Esophagus muscularis mucosa (tissue), 4 donors: ENCODE measurements at regions not wholly inside any gene's neighbourhood (a gene's known extent, or its start where the extent isn't known, plus 50 kb on each side); places are given as distances from the start of the nearest gene placed in this dataset.

ENCODE experiments used
- DNase-seq: peaks from one replicate; pipeline ENCODE4 v3.0.0-alpha.2; 2017; ENCODE audit errors: extremely low spot score
- H3K27ac ChIP-seq, 4 donors: fragments of 200-600 bp; sonication (generic); replicated peaks in 1 of 4; 1 replicate in 3 of 4; 2 replicates in 1 of 4; pipeline ENCODE4 v1.5.1; 2016 to 2019; ENCODE audit warnings: mild to moderate bottlenecking in 1 of 4
- H3K27me3 ChIP-seq, 4 donors: fragments of 200-600 bp; sonication (generic); one replicate each; pipeline versions ENCODE4 v1.5.1 to v1.6.0; 2016 to 2019
- H3K36me3 ChIP-seq, 4 donors: fragments of 200-600 bp; sonication (generic); one replicate each; pipeline ENCODE4 v1.5.1; 2016 to 2019
- H3K4me1 ChIP-seq, 4 donors: fragments of 200-600 bp; sonication (generic); one replicate each; pipeline ENCODE4 v1.5.1; 2016 to 2019
- H3K4me3 ChIP-seq, 4 donors: fragments of 200-600 bp; sonication (generic); 1 replicate in 2 of 4; 2 replicates in 2 of 4; pipeline ENCODE4 v1.5.1; 2016 to 2019; ENCODE audit warnings: mild to moderate bottlenecking in 4 of 4, moderate library complexity in 1 of 4
- H3K9me3 ChIP-seq, 4 donors: fragments of 200-600 bp; sonication (generic); 1 replicate in 3 of 4; 2 replicates in 1 of 4; pipeline ENCODE4 v1.5.1; 2016 to 2019
- CTCF ChIP-seq, 3 experiments: fragments of 200-600 bp in 2 of 3; fragments of 450-650 bp in 1 of 3; sonication (generic) in 2 of 3; IDR thresholded peaks; one replicate each; pipeline ENCODE4 v1.5.1; 2017 to 2019; ENCODE audit warnings: antibody characterized with exemption in 3 of 3, mild to moderate bottlenecking in 2 of 3, moderate library complexity in 1 of 3
- EP300 ChIP-seq: sonication (generic); formaldehyde crosslinking; IDR thresholded peaks from one replicate; pipeline ENCODE4 v1.6.1; 2017; ENCODE audit warnings: antibody characterized with exemption
- POLR2A ChIP-seq: fragments of 450-650 bp; IDR thresholded peaks from one replicate; pipeline ENCODE4 v1.6.1; 2017; ENCODE audit warnings: antibody characterized with exemption, moderate library complexity, mild to moderate bottlenecking, low read depth
- POLR2AphosphoS5 ChIP-seq, 2 donors: sonication (generic); formaldehyde crosslinking; IDR thresholded peaks; one replicate each; pipeline ENCODE4 v1.6.1; 2017; ENCODE audit warnings: antibody characterized with exemption in 2 of 2
- WGBS: methylation state at CpG from one replicate; pipeline ENCODE4 v1.1.5; 2018; 5-methylcytosine and 5-hydroxymethylcytosine counted together
- intact Hi-C: fragments of 100-400 bp; cut with DNase I; formaldehyde crosslinking; loops from one replicate; pipeline ENCODE4 v1.15.1; 2023

DNA sequence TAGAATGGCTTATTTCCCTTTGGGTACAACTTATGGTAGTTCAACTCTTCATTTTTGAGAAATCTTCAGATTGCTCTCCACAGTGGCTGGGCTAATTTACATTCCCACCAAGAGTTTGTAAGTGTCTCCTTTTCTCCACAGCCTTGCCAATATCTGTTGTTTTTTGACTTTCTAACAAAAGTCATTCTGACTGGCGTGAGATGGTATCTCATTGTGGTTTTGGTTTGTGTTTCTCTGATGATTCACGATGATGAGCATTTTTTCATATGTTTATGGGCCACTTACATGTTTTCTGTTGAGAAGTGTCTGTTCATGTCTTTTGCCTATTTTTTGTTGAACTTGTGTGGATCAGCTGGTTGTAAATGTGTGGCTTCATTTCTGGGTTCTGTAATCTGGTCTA lies 871.0 kb downstream of the EPHA4 start:
- DNase-seq: no peak
- Histone ChIP-seq H3K36me3 (no peaks in the 10 kb centered on the region), H3K4me1 (no peaks in the 10 kb centered on the region), H3K4me3 (no peak overlapping the region), H3K27me3 (no peaks in the 10 kb centered on the region), H3K9me3 (peaks cover 0 to 9% (median 4%) of the 10 kb centered on the region in 4 donors), H3K27ac (no peak overlapping the region)
- TF ChIP-seq POLR2AphosphoS5 (IDR thresholded peaks at IDR 0.05): no peak
- no peak for TF ChIP-seq EP300
- no peak for TF ChIP-seq CTCF (IDR thresholded peaks at IDR 0.05)
- intact Hi-C loops: no loop called here
- WGBS: 84% methylated on average over 2 of the region's 2 CpGs

DNA sequence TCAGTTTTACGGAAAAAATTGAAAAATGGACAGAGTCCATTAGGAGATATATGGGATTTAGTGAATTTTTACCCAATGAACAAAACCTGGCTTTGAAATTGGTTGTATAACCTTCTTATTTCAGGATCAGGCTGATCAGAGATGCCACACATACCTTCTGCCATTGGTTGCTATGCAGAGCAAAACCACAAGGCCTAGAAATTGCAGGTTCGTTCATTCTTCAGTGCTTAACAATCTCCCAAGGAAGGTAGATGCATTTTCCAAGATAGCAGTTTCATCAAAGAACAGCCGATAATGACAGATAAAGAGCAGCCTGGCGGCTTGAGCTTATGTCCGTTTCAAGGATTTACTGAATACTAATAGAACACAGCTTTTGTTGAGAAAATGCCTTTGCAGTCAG lies 868.8 kb downstream of the EPHA4 start:
- Histone ChIP-seq H3K27me3 (no peaks in the 10 kb centered on the region), H3K27ac (no peak overlapping the region), H3K4me3 (no peak overlapping the region), H3K36me3 (no peaks in the 10 kb centered on the region), H3K4me1 (no peaks in the 10 kb centered on the region), H3K9me3 (peaks cover 0 to 9% (median 4%) of the 10 kb centered on the region in 4 donors)
- intact Hi-C loops: no loop called here
- TF ChIP-seq EP300: no peak
- no peak for TF ChIP-seq POLR2AphosphoS5 (IDR thresholded peaks at IDR 0.05)
- no peak for TF ChIP-seq CTCF (IDR thresholded peaks at IDR 0.05)
- no peak for TF ChIP-seq POLR2A
- WGBS: 91% methylated on average over 5 of the region's 5 CpGs
- DNase-seq: no peak

- H3K4me3 ChIP-seq: no peak overlapping the region
- no peak for DNase-seq
- H3K36me3 ChIP-seq: no peaks in the 10 kb centered on the region
- H3K4me1 ChIP-seq: no peaks in the 10 kb centered on the region
- no peak overlapping the region for H3K27ac ChIP-seq
- peaks cover 0 to 9% (median 4%) of the 10 kb centered on the region in 4 donors for H3K9me3 ChIP-seq
- intact Hi-C loops: no loop called here
- H3K27me3 ChIP-seq: no peaks in the 10 kb centered on the region
- 91% methylated on average over 4 of the region's 4 CpGs for WGBS
- TF ChIP-seq CTCF (IDR thresholded peaks at IDR 0.05) (no peak), EP300 (no peak), POLR2AphosphoS5 (IDR thresholded peaks at IDR 0.05) (no peak), POLR2A (no peak)
Measured at GRCh38 chr2:220704081-220704480, 868.0 kb downstream of the EPHA4 start.

GRCh38 chr2:220704810-220705209 lies 867.3 kb downstream of the EPHA4 start:
- DNase-seq: no peak
- intact Hi-C loops: no loop called here
- 77% methylated on average over 5 of the region's 5 CpGs for WGBS
- Histone ChIP-seq H3K36me3 (no peaks in the 10 kb centered on the region), H3K27ac (no peak overlapping the region), H3K4me1 (no peaks in the 10 kb centered on the region), H3K27me3 (no peaks in the 10 kb centered on the region), H3K4me3 (no peak overlapping the region), H3K9me3 (peaks cover 0 to 9% (median 4%) of the 10 kb centered on the region in 4 donors)
- TF ChIP-seq EP300 (no peak), POLR2AphosphoS5 (IDR thresholded peaks at IDR 0.05) (no peak), CTCF (IDR thresholded peaks at IDR 0.05) (no peak), POLR2A (no peak)

DNA sequence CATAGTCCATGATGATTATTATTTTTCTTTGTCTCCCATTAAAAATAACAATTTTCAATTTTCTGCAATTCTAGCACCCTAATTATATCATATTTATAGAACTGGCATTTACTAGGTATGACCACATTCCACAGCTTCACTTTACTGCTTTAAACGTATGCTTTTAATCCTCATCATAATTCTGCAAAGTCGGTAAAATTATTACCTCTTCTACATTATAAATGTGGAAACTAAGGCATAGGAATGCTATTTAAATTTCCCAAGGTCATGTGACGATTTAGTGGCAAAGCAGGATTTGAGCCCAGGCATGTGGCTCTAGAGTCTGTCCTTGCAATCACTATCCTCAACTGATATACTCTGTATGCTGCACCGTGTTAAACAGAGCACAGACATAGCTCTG lies 866.4 kb downstream of the EPHA4 start:
- no peak for DNase-seq
- Histone ChIP-seq H3K9me3 (peaks cover 0 to 8% (median 3%) of the 10 kb centered on the region in 4 donors), H3K27me3 (no peaks in the 10 kb centered on the region), H3K4me3 (no peak overlapping the region), H3K27ac (no peak overlapping the region), H3K36me3 (no peaks in the 10 kb centered on the region), H3K4me1 (no peaks in the 10 kb centered on the region)
- 91% methylated on average over 4 of the region's 4 CpGs for WGBS
- intact Hi-C loops: no loop called here
- TF ChIP-seq EP300 (no peak), POLR2AphosphoS5 (IDR thresholded peaks at IDR 0.05) (no peak), CTCF (IDR thresholded peaks at IDR 0.05) (no peak), POLR2A (no peak)
